SU-DHL-6 (cell line): ENCODE measurements at regions not wholly inside any gene's neighbourhood (a gene's known extent, or its start where the extent isn't known, plus 50 kb on each side); places are given as distances from the start of the nearest gene placed in this dataset.

Source experiments
- H2AFZ ChIP-seq: fragments of 200-600 bp; sonication (generic); 2 replicates; pipeline ENCODE4 v1.6.1; 2014; ENCODE audit warnings: low read depth, mild to moderate bottlenecking, moderate library complexity, mixed read lengths, antibody characterized with exemption, low read length; ENCODE audit not compliant: severe bottlenecking
- H3F3A ChIP-seq: fragments of 200-600 bp; shearing (Covaris generic); 2 replicates; pipeline ENCODE4 v1.6.0; 2016; ENCODE audit warnings: antibody characterized with exemption, mild to moderate bottlenecking; ENCODE audit not compliant: insufficient read depth
- H3K27ac ChIP-seq: fragments of 200-600 bp; sonication (generic); 2 replicates; pipeline ENCODE4 v1.5.1; 2016; ENCODE audit warnings: low read depth, mild to moderate bottlenecking, low read length, moderate library complexity, mixed read lengths
- H3K27me3 ChIP-seq: fragments of 200-600 bp; sonication (generic), shearing (Covaris generic); 2 replicates; pipeline ENCODE4 v1.6.0; 2014; ENCODE audit warnings: mild to moderate bottlenecking, low read length
- H3K36me3 ChIP-seq: fragments of 200-600 bp; sonication (generic); 2 replicates; pipeline ENCODE4 v1.6.1; 2014; ENCODE audit warnings: mild to moderate bottlenecking, low read length, mixed read lengths
- H3K4me2 ChIP-seq: fragments of 300-600, 200-600 bp; shearing (Covaris generic), sonication (generic); 2 replicates; pipeline ENCODE4 v1.6.0; 2014; ENCODE audit warnings: low read length, low read depth, mild to moderate bottlenecking; ENCODE audit not compliant: poor library complexity, severe bottlenecking
- H3K4me3 ChIP-seq: fragments of 200-600 bp; sonication (generic); 2 replicates; pipeline ENCODE4 v1.5.1; 2014; ENCODE audit warnings: antibody characterized with exemption, low read length, mild to moderate bottlenecking, mixed read lengths; ENCODE audit not compliant: insufficient read depth, poor library complexity, severe bottlenecking
- H3K79me2 ChIP-seq: fragments of 200-600 bp; sonication (generic); 2 replicates; pipeline ENCODE4 v1.6.1; 2014; ENCODE audit warnings: mild to moderate bottlenecking, low read length, moderate library complexity; ENCODE audit not compliant: insufficient read depth
- H3K9ac ChIP-seq: fragments of 200-600 bp; sonication (generic); 2 replicates; pipeline ENCODE4 v1.7.0; 2014; ENCODE audit warnings: mild to moderate bottlenecking, low read length
- H3K9me2 ChIP-seq: fragments of 200-600 bp; sonication (generic); replicated peaks from 2 replicates; pipeline ENCODE4 v1.6.1; 2014; ENCODE audit warnings: low read length; ENCODE audit not compliant: insufficient read depth
- H3K9me3 ChIP-seq: fragments of 200-600 bp; sonication (generic); 2 replicates; pipeline ENCODE4 v1.6.1; 2014; ENCODE audit warnings: low read length, mixed read lengths; ENCODE audit not compliant: insufficient read depth
- H4K20me1 ChIP-seq: fragments of 200-600 bp; sonication (generic); 2 replicates; pipeline ENCODE4 v1.6.1; 2014; ENCODE audit warnings: low read depth, mild to moderate bottlenecking, antibody characterized with exemption, low read length, moderate library complexity, mixed read lengths
- CTCF ChIP-seq: fragments of 200-600 bp; sonication (generic); IDR thresholded peaks from one replicate; pipeline ENCODE4 v1.5.1; 2017; ENCODE audit warnings: antibody characterized with exemption, mild to moderate bottlenecking, low read length, moderate library complexity; ENCODE audit not compliant: insufficient read depth, poor library complexity, severe bottlenecking
- EZH2phosphoT487 ChIP-seq: fragments of 200-600 bp; sonication (generic), shearing (Covaris generic); conservative IDR thresholded peaks from 2 replicates; pipeline ENCODE4 v1.6.1; 2018; ENCODE audit warnings: mild to moderate bottlenecking, antibody characterized with exemption, low read length, moderate library complexity, mixed read lengths

- Histone ChIP-seq H4K20me1 (no peaks in the 10 kb centered on the region), H3K27me3 (no peaks in the 10 kb centered on the region), H3K27ac (no peak overlapping the region), H3K79me2 (no peaks in the 10 kb centered on the region), H3K9me3 (peaks cover 3% of the 10 kb centered on the region; the same call in 1 of the 2 replicates), H3K9ac (no peak overlapping the region), H3F3A (no peaks in the 10 kb centered on the region), H3K36me3 (no peaks in the 10 kb centered on the region), H3K9me2 (no peaks in the 10 kb centered on the region), H3K4me2 (no peak overlapping the region), H2AFZ (no peak overlapping the region), H3K4me3 (no peak overlapping the region)
- TF ChIP-seq EZH2phosphoT487: no peak
- no peak for TF ChIP-seq CTCF
Measured at GRCh38 chr3:104849070-104849469, 517.6 kb upstream of the ALCAM start.

- Histone ChIP-seq H3K4me2 (no peak overlapping the region), H3K9ac (no peak overlapping the region), H3K36me3 (no peaks in the 10 kb centered on the region), H3K79me2 (no peaks in the 10 kb centered on the region), H3K27me3 (no peaks in the 10 kb centered on the region), H4K20me1 (no peaks in the 10 kb centered on the region), H3K9me2 (no peaks in the 10 kb centered on the region), H3F3A (no peaks in the 10 kb centered on the region), H2AFZ (no peak overlapping the region), H3K27ac (no peak overlapping the region), H3K9me3 (no peaks in the 10 kb centered on the region), H3K4me3 (no peak overlapping the region)
- TF ChIP-seq EZH2phosphoT487 (no peak), CTCF (no peak)
Measured at GRCh38 chr3:104854468-104854867, 512.2 kb upstream of the ALCAM start.

- Histone ChIP-seq H3K9me2 (no peaks in the 10 kb centered on the region), H3K27ac (no peak overlapping the region), H4K20me1 (no peaks in the 10 kb centered on the region), H3K9ac (no peak overlapping the region), H3K36me3 (no peaks in the 10 kb centered on the region), H3F3A (no peaks in the 10 kb centered on the region), H3K9me3 (no peaks in the 10 kb centered on the region), H3K4me3 (no peak overlapping the region), H3K79me2 (no peaks in the 10 kb centered on the region), H2AFZ (no peak overlapping the region), H3K4me2 (no peak overlapping the region), H3K27me3 (no peaks in the 10 kb centered on the region)
- TF ChIP-seq EZH2phosphoT487 (no peak), CTCF (no peak)
Measured at GRCh38 chr3:104855702-104856101, 511.0 kb upstream of the ALCAM start.

GRCh38 chr3:104856741-104857140 is 510.0 kb upstream of the ALCAM start:
- H3K9me3 ChIP-seq: no peaks in the 10 kb centered on the region
- H3K27ac ChIP-seq: no peak overlapping the region
- no peak overlapping the region for H3K4me3 ChIP-seq
- no peak for TF ChIP-seq EZH2phosphoT487
- no peak for TF ChIP-seq CTCF
- no peaks in the 10 kb centered on the region for H3K9me2 ChIP-seq
- H3K36me3 ChIP-seq: no peaks in the 10 kb centered on the region
- no peaks in the 10 kb centered on the region for H3F3A ChIP-seq
- H2AFZ ChIP-seq: no peak overlapping the region
- H4K20me1 ChIP-seq: no peaks in the 10 kb centered on the region
- H3K9ac ChIP-seq: no peak overlapping the region
- H3K27me3 ChIP-seq: no peaks in the 10 kb centered on the region
- H3K79me2 ChIP-seq: no peaks in the 10 kb centered on the region
- H3K4me2 ChIP-seq: no peak overlapping the region
